Panc1 (cell line): ENCODE measurements at regions not wholly inside any gene's neighbourhood (a gene's known extent, or its start where the extent isn't known, plus 50 kb on each side); places are given as distances from the start of the nearest gene placed in this dataset.

Experiments
- POLR2AphosphoS5 ChIP-seq: IDR thresholded peaks from 2 replicates; pipeline ENCODE4 v1.6.1; 2012; ENCODE audit warnings: mild to moderate bottlenecking, low read depth, low read length, moderate library complexity
- REST ChIP-seq, 2 experiments: IDR thresholded peaks; 2 replicates each; pipeline ENCODE4 v1.6.1; 2011 to 2012; ENCODE audit warnings: low read depth in 2 of 2, control low read depth in 1 of 2, low read length in 1 of 2, mild to moderate bottlenecking in 1 of 2, moderate library complexity in 1 of 2; ENCODE audit not compliant: insufficient read depth in 1 of 2
- TCF7L2 ChIP-seq: IDR thresholded peaks from 2 replicates; pipeline ENCODE4 v1.6.1; 2011; ENCODE audit warnings: mild to moderate bottlenecking, low read depth, low read length, inconsistent platforms
- TF ChIP-seq, protein P1 (sequence below): fragments of 450-650 bp; IDR thresholded peaks from 2 replicates; pipeline ENCODE4 v1.5.1; 2017; ENCODE audit warnings: mild to moderate bottlenecking

DNA sequence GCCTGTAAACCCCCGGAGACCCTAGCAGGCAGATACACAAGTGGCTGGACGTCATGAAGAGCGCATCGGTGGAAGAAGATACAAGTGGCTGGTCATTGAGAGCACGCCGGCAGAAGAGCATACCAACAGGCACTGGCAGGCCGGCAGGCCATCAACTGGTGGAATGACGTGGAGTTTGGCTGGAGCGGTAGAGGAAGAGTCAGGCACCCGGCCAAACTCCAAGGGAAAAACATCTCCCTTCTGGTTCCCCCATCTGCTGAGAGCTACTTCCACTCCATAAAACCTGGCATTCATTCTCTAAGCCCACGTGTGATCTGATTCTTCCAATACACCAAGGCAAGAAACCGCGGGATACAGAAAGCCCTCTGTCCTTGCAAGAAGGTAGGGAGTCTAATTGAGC lies 113.4 kb upstream of the NPSR1 start:
- no peak for TF ChIP-seq POLR2AphosphoS5
- TF ChIP-seq, protein P1, sequence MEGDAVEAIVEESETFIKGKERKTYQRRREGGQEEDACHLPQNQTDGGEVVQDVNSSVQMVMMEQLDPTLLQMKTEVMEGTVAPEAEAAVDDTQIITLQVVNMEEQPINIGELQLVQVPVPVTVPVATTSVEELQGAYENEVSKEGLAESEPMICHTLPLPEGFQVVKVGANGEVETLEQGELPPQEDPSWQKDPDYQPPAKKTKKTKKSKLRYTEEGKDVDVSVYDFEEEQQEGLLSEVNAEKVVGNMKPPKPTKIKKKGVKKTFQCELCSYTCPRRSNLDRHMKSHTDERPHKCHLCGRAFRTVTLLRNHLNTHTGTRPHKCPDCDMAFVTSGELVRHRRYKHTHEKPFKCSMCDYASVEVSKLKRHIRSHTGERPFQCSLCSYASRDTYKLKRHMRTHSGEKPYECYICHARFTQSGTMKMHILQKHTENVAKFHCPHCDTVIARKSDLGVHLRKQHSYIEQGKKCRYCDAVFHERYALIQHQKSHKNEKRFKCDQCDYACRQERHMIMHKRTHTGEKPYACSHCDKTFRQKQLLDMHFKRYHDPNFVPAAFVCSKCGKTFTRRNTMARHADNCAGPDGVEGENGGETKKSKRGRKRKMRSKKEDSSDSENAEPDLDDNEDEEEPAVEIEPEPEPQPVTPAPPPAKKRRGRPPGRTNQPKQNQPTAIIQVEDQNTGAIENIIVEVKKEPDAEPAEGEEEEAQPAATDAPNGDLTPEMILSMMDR, result no peak
- TF ChIP-seq TCF7L2, result no peak
- TF ChIP-seq REST (IDR thresholded peaks at IDR 0.05; ENCODE audit: insufficient read depth in 1 of 2, low read depth in 2 of 2, low read length in 1 of 2), result no peak
